Choroid plexus epithelial cell (primary cell): ENCODE measurements at regions not wholly inside any gene's neighbourhood (a gene's known extent, or its start where the extent isn't known, plus 50 kb on each side); places are given as distances from the start of the nearest gene placed in this dataset.

Experiments used
- DNase-seq: peaks from one replicate; pipeline ENCODE4 v3.0.0-alpha.2; 2010; ENCODE audit warnings: low read depth
- H3K4me3 ChIP-seq: 2 replicates; pipeline ENCODE4 v1.5.1; 2011; ENCODE audit warnings: low read depth, mild to moderate bottlenecking, control low read depth, low read length, moderate library complexity
- CTCF ChIP-seq: conservative IDR thresholded peaks from 2 replicates; pipeline ENCODE4 v1.5.1; 2011; ENCODE audit warnings: low read depth, mild to moderate bottlenecking, control low read depth, inconsistent platforms, low read length, moderate library complexity

GRCh38 chr12:69154585-69155363 lies 84.6 kb upstream of the CPSF6 start:
- TF ChIP-seq CTCF: peak; percentile 98
- peak; percentile 77 for DNase-seq
- no peak overlapping the region for H3K4me3 ChIP-seq

- DNase-seq: peak; percentile 93
- peak; percentile 100 for TF ChIP-seq CTCF
- no peak overlapping the region for H3K4me3 ChIP-seq
Measured at GRCh38 chr12:69157023-69157655, 82.2 kb upstream of the CPSF6 start.

DNA sequence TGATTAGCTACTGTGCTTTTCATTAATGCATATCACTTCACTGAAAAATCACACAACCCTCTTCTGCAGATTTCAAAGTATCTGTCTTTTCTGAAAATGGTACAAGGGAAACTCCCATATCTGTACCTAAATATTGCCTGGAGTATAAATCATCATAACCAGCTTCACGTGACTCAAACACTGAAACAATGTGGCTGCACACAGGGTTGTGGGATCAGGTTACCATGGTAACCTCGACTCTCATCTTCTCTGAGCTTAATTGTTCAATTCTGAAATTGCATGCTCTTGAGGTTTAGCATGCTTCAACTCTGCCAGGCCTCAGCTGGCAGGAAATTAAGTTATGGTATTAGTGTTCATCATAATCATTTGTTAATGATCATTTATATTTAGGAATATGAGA lies 77.5 kb upstream of the CPSF6 start:
- H3K4me3 ChIP-seq: no peak overlapping the region
- peak; percentile 33 for DNase-seq
- no peak for TF ChIP-seq CTCF

GRCh38 chr12:69163681-69164362 lies 75.5 kb upstream of the CPSF6 start:
- TF ChIP-seq CTCF: no peak
- no peak overlapping the region for H3K4me3 ChIP-seq
- no peak for DNase-seq

DNA sequence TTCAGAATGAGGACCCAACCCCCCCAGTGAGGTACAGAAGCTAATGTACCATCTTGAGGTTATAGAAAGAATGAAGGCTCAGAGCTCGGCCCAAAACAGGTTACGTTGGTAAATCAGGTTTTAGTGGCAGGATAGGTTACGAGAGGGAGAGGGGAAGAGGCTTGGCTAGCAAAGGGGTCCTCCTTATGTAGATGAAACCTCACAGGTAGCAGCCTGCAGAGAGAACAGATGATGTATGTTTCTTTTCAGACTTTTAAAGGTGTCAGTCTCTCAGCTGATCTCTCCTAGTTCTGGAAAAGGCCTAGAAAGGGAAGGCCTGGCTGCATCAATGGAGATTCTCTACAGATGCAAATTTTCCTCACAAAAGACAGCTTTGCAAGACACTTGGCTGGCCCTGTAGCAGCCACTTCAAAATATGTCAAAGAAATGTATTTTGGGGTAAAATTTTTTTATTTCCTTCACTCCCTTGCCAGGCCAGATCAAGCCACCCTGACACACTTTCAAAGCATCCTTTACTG lies 71.7 kb upstream of the CPSF6 start:
- no peak for DNase-seq
- no peak overlapping the region for H3K4me3 ChIP-seq
- TF ChIP-seq CTCF: no peak

DNA sequence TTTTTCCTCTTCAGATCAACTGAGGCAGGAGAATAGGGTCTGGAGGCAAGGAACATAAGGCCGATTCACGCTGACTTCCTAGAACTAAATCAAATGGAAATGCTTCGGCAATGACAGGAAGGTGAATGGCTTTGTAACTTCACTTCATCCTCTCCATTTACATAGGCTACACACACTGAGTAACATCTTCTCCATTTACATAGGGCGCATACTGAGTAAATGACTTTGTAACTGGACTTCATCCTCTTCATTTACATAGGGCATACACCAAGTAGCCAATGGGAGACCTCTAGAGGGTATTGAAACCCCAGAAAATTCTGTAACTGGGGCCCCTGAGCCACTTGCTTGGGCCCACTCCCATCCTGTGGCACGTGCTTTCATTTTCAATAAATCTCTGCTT lies 71.0 kb upstream of the CPSF6 start:
- DNase-seq: no peak
- H3K4me3 ChIP-seq: no peak overlapping the region
- TF ChIP-seq CTCF: no peak
